Thyroid gland (tissue), 4 donors: ENCODE measurements at regions not wholly inside any gene's neighbourhood (a gene's known extent, or its start where the extent isn't known, plus 50 kb on each side); places are given as distances from the start of the nearest gene placed in this dataset.

Experiments used
- POLR2A ChIP-seq, 2 donors: fragments of 450-650 bp; IDR thresholded peaks; one replicate each; pipeline ENCODE4 v1.6.1; 2017; ENCODE audit warnings: antibody characterized with exemption in 2 of 2, mild to moderate bottlenecking in 2 of 2, moderate library complexity in 1 of 2
- TF ChIP-seq, protein P1 (sequence below), 6 experiments: fragments of 200-600 bp in 3 of 6; fragments of 450-650 bp in 3 of 6; sonication (generic) in 3 of 6; IDR thresholded peaks; one replicate each; pipeline ENCODE4 v1.5.1; 2016 to 2019; ENCODE audit warnings: antibody characterized with exemption in 6 of 6, mild to moderate bottlenecking in 2 of 6, inconsistent platforms in 1 of 6, moderate library complexity in 1 of 6

GRCh38 chr3:182516597-182517336, 276.5 kb upstream of the ATP11B start:
- TF ChIP-seq POLR2A (IDR thresholded peaks at IDR 0.05) = no peak
- TF ChIP-seq, protein P1, sequence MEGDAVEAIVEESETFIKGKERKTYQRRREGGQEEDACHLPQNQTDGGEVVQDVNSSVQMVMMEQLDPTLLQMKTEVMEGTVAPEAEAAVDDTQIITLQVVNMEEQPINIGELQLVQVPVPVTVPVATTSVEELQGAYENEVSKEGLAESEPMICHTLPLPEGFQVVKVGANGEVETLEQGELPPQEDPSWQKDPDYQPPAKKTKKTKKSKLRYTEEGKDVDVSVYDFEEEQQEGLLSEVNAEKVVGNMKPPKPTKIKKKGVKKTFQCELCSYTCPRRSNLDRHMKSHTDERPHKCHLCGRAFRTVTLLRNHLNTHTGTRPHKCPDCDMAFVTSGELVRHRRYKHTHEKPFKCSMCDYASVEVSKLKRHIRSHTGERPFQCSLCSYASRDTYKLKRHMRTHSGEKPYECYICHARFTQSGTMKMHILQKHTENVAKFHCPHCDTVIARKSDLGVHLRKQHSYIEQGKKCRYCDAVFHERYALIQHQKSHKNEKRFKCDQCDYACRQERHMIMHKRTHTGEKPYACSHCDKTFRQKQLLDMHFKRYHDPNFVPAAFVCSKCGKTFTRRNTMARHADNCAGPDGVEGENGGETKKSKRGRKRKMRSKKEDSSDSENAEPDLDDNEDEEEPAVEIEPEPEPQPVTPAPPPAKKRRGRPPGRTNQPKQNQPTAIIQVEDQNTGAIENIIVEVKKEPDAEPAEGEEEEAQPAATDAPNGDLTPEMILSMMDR (IDR thresholded peaks at IDR 0.05) = no peak
